ENCODE measurements at regions not wholly inside any gene's neighbourhood (a gene's known extent, or its start where the extent isn't known, plus 50 kb on each side); places are given as distances from the start of the nearest gene placed in this dataset.

- H3K27ac ChIP-seq = no peak overlapping the region
- DNase-seq = no peak
- no peaks in the 10 kb centered on the region for H3K9me3 ChIP-seq
- H3K36me3 ChIP-seq = peaks cover 0 to 5% (median 0%) of the 10 kb centered on the region in 3 donors
- H3K4me1 ChIP-seq = no peaks in the 10 kb centered on the region
- no peak for TF ChIP-seq CTCF (IDR thresholded peaks at IDR 0.05)
- intact Hi-C loops (cut with DNase I; ENCODE audit: low total_unique reads) = no loop called here
- H3K4me3 ChIP-seq = no peak overlapping the region
- H3K27me3 ChIP-seq = no peaks in the 10 kb centered on the region
These were observed 84.5 kb upstream of the MOCS2 start for GRCh38 chr5:53194086-53194485.

GRCh38 chr5:53199882-53200281 lies 90.3 kb upstream of the MOCS2 start:
- Histone ChIP-seq H3K4me3 (no peak overlapping the region), H3K27ac (no peak overlapping the region), H3K4me1 (no peaks in the 10 kb centered on the region), H3K9me3 (no peaks in the 10 kb centered on the region), H3K36me3 (no peaks in the 10 kb centered on the region), H3K27me3 (no peaks in the 10 kb centered on the region)
- TF ChIP-seq CTCF (IDR thresholded peaks at IDR 0.05) = no peak
- no peak for DNase-seq
- intact Hi-C loops (cut with DNase I; ENCODE audit: low total_unique reads) = no loop called here

DNA sequence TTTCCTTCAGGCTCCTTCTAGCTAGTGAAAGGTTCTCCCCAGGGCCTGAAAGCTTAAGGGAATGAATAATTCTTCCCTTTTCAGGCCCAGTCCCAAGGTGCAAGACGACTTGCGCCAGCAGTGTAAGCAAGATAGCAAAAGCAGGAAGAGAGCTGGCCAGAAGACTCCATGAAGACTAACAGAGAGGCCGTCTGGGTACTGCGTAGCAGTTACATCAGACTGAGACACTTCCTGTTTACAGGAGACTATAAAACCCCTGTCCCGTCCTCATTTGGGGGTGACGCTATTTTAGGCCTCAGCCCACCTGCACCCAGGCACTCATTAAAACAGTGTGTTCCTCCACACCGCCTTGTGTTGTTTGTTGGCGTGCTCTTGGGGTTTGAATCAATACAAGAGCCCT lies 90.7 kb upstream of the MOCS2 start:
- no peaks in the 10 kb centered on the region for H3K36me3 ChIP-seq
- DNase-seq = no peak
- no peak overlapping the region for H3K27ac ChIP-seq
- no peaks in the 10 kb centered on the region for H3K9me3 ChIP-seq
- no peaks in the 10 kb centered on the region for H3K4me1 ChIP-seq
- no peak overlapping the region for H3K4me3 ChIP-seq
- intact Hi-C loops (cut with DNase I; ENCODE audit: low total_unique reads) = no loop called here
- TF ChIP-seq CTCF (IDR thresholded peaks at IDR 0.05) = no peak
- H3K27me3 ChIP-seq = no peaks in the 10 kb centered on the region

DNA sequence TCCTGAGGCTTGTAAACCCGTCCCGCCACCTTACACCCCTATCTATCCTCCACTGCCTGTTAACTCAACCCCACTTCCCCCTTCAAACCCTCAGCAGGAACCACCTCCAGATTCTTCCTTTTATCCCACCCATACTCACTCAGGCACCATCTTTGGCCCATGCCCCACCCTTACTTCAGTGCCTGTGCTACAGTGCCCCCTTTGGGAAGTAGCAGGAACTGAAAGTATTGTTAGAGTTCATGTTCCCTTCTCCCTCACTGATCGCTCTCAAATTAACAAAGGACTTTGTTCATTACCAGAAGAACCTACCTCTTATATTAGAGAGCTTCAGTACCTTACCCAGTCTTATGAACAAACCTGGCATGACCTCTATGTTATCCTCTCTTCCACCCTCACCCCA lies 92.2 kb upstream of the MOCS2 start:
- TF ChIP-seq CTCF (IDR thresholded peaks at IDR 0.05) = no peak
- H3K27ac ChIP-seq = no peak overlapping the region
- DNase-seq = no peak
- no peaks in the 10 kb centered on the region for H3K9me3 ChIP-seq
- no peak overlapping the region for H3K4me3 ChIP-seq
- H3K36me3 ChIP-seq = no peaks in the 10 kb centered on the region
- no peaks in the 10 kb centered on the region for H3K27me3 ChIP-seq
- intact Hi-C loops (cut with DNase I; ENCODE audit: low total_unique reads) = no loop called here
- no peaks in the 10 kb centered on the region for H3K4me1 ChIP-seq

DNA sequence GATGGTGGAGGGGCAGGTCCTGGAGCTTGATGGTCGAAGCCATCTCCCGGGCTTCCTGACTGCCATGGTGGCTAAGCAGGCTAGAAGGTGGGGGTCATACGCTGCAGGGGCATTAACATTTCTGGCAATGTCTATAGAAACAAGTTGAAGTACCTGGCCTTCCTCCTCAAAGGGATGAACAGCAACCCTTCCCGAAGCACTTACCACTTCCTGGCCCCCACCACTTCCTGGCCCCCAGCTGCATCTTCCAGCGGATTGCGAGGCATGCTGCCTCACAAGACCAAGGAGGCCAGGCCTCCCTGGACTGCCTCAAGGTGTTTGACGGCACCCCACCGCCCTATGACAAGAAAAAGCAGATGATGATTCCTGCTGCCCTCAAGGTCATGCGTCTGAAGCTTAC lies 97.0 kb upstream of the MOCS2 start:
- intact Hi-C loops (cut with DNase I; ENCODE audit: low total_unique reads) = no loop called here
- H3K27ac ChIP-seq = no peak overlapping the region
- TF ChIP-seq CTCF (IDR thresholded peaks at IDR 0.05) = no peak
- DNase-seq = no peak
- H3K27me3 ChIP-seq = no peaks in the 10 kb centered on the region
- no peaks in the 10 kb centered on the region for H3K4me1 ChIP-seq
- H3K36me3 ChIP-seq = no peaks in the 10 kb centered on the region
- H3K9me3 ChIP-seq = no peaks in the 10 kb centered on the region
- H3K4me3 ChIP-seq = no peak overlapping the region

DNA sequence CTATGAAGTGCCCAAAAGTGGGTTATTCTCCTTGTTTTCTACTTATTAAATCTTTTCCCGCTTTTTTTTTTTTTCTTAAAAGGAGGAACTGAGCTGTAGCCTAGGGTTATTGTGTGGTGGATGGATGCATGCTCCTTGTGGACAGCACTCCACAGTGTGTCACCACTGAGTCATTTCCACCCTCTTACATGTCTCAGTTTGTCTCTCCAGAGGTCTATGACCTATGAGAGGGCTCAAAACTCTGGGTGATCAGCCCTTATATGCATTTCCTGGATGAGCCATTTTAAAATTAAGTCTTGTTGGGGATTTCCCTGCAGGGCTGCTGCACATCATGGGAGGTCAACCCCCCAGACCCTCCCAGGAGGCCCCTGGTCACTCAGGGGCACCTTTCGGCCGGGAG lies 102.2 kb upstream of the MOCS2 start:
- Histone ChIP-seq H3K4me3 (no peak overlapping the region), H3K9me3 (no peaks in the 10 kb centered on the region), H3K27me3 (no peaks in the 10 kb centered on the region), H3K36me3 (no peaks in the 10 kb centered on the region), H3K27ac (no peak overlapping the region), H3K4me1 (no peaks in the 10 kb centered on the region)
- intact Hi-C loops (cut with DNase I; ENCODE audit: low total_unique reads) = no loop called here
- no peak for TF ChIP-seq CTCF (IDR thresholded peaks at IDR 0.05)
- DNase-seq = no peak

Data from tibial artery (tissue), 4 donors.